ENCODE measurements at regions not wholly inside any gene's neighbourhood (a gene's known extent, or its start where the extent isn't known, plus 50 kb on each side); places are given as distances from the start of the nearest gene placed in this dataset.
"Not testable (repeated sequence)": the region's sequence is repeated elsewhere in the genome, so short reads cannot be mapped to it uniquely, and the experiment has no call there.

- DNase-seq, result no peak
These were observed 123.6 kb upstream of the ANK3 start for GRCh38 chr10:60513281-60513680.

GRCh38 chr10:60511477-60512229 is 122.0 kb upstream of the ANK3 start:
- DNase-seq, result no peak

GRCh38 chr10:60508831-60509230 is 119.2 kb upstream of the ANK3 start:
- no peak for DNase-seq

- no peak for DNase-seq
These were observed 118.4 kb upstream of the ANK3 start for GRCh38 chr10:60508037-60508436.

- no peak for DNase-seq
These were observed 112.9 kb upstream of the ANK3 start for GRCh38 chr10:60502621-60503020.

- no peak for DNase-seq
These were observed 109.3 kb upstream of the ANK3 start for GRCh38 chr10:60498985-60499384.

GRCh38 chr10:60497364-60497763 is 107.7 kb upstream of the ANK3 start:
- DNase-seq, result no peak

- no peak for DNase-seq
These were observed 106.5 kb upstream of the ANK3 start for GRCh38 chr10:60496181-60496580.

- DNase-seq, result no peak
These were observed 105.8 kb upstream of the ANK3 start for GRCh38 chr10:60495338-60496055.

GRCh38 chr10:60494774-60495173 is 105.1 kb upstream of the ANK3 start:
- no peak for DNase-seq

- DNase-seq, result no peak
These were observed 101.5 kb upstream of the ANK3 start for GRCh38 chr10:60491162-60491561.

- DNase-seq, result no peak
These were observed 100.3 kb upstream of the ANK3 start for GRCh38 chr10:60490013-60490412.

GRCh38 chr10:60488111-60488669 is 98.5 kb upstream of the ANK3 start:
- DNase-seq, result no peak

GRCh38 chr10:60487543-60487942 is 97.9 kb upstream of the ANK3 start:
- DNase-seq, result no peak

- no peak for DNase-seq
These were observed 95.3 kb upstream of the ANK3 start for GRCh38 chr10:60485025-60485424.

GRCh38 chr10:60480865-60481563 is 91.3 kb upstream of the ANK3 start:
- DNase-seq, result no peak

GRCh38 chr10:60479305-60480020 is 89.8 kb upstream of the ANK3 start:
- no peak for DNase-seq

GRCh38 chr10:60476451-60476850 is 86.8 kb upstream of the ANK3 start:
- DNase-seq, result no peak

- no peak for DNase-seq
These were observed 83.9 kb upstream of the ANK3 start for GRCh38 chr10:60473557-60473956.

- DNase-seq, result no peak
These were observed 80.4 kb upstream of the ANK3 start for GRCh38 chr10:60470091-60470490.

GRCh38 chr10:60469147-60469546 is 79.5 kb upstream of the ANK3 start:
- not testable (repeated sequence) for DNase-seq

- no peak for DNase-seq
These were observed 77.5 kb upstream of the ANK3 start for GRCh38 chr10:60467202-60467546.

Data from left kidney (tissue), 1 donor.